ENCODE measurements at regions not wholly inside any gene's neighbourhood (a gene's known extent, or its start where the extent isn't known, plus 50 kb on each side); places are given as distances from the start of the nearest gene placed in this dataset.
"Not testable (repeated sequence)": the region's sequence is repeated elsewhere in the genome, so short reads cannot be mapped to it uniquely, and the experiment has no call there.

- no peak for DNase-seq
These were observed 315.3 kb upstream of the C1orf174 start for GRCh38 chr1:4215391-4215790.

GRCh38 chr1:4216231-4216630 lies 316.2 kb upstream of the C1orf174 start:
- DNase-seq: no peak

- DNase-seq: no peak
These were observed 318.5 kb upstream of the C1orf174 start for GRCh38 chr1:4218619-4219018.

- no peak for DNase-seq
These were observed 319.0 kb upstream of the C1orf174 start for GRCh38 chr1:4219111-4219510.

GRCh38 chr1:4219826-4220225 lies 319.8 kb upstream of the C1orf174 start:
- no peak for DNase-seq

GRCh38 chr1:4220362-4220761 lies 320.3 kb upstream of the C1orf174 start:
- no peak for DNase-seq

- no peak for DNase-seq
These were observed 321.0 kb upstream of the C1orf174 start for GRCh38 chr1:4221107-4221506.

GRCh38 chr1:4224684-4225467 lies 324.8 kb upstream of the C1orf174 start:
- no peak for DNase-seq

- DNase-seq: no peak
These were observed 327.9 kb upstream of the C1orf174 start for GRCh38 chr1:4227986-4228385.

GRCh38 chr1:4253935-4254334 lies 353.9 kb upstream of the C1orf174 start:
- no peak for DNase-seq

GRCh38 chr1:4256351-4256750 lies 356.3 kb upstream of the C1orf174 start:
- no peak for DNase-seq

- not testable (repeated sequence) for DNase-seq
These were observed 358.2 kb upstream of the C1orf174 start for GRCh38 chr1:4258146-4258777.

- DNase-seq: no peak
These were observed 361.3 kb upstream of the C1orf174 start for GRCh38 chr1:4261327-4261726.

GRCh38 chr1:4262665-4263064 lies 362.6 kb upstream of the C1orf174 start:
- DNase-seq: no peak

GRCh38 chr1:4263699-4264098 lies 363.6 kb upstream of the C1orf174 start:
- DNase-seq: no peak

- no peak for DNase-seq
These were observed 365.8 kb upstream of the C1orf174 start for GRCh38 chr1:4265836-4266235.

- DNase-seq: no peak
These were observed 367.5 kb upstream of the C1orf174 start for GRCh38 chr1:4267381-4268261.

- DNase-seq: no peak
These were observed 368.3 kb upstream of the C1orf174 start for GRCh38 chr1:4268262-4268888.

GRCh38 chr1:4268889-4269284 lies 368.8 kb upstream of the C1orf174 start:
- no peak for DNase-seq

- DNase-seq: no peak
These were observed 369.3 kb upstream of the C1orf174 start for GRCh38 chr1:4269330-4269729.

GRCh38 chr1:4269952-4270570 lies 370.0 kb upstream of the C1orf174 start:
- no peak for DNase-seq
